Loucy (cell line): ENCODE measurements at regions not wholly inside any gene's neighbourhood (a gene's known extent, or its start where the extent isn't known, plus 50 kb on each side); places are given as distances from the start of the nearest gene placed in this dataset.

Source experiments
- CTCF ChIP-seq: fragments of 200-600 bp; sonication (generic); conservative IDR thresholded peaks from 2 replicates; pipeline ENCODE4 v1.5.1; 2014; ENCODE audit warnings: mild to moderate bottlenecking, antibody characterized with exemption, low read length
- EZH2phosphoT487 ChIP-seq: fragments of 200-600 bp; IDR thresholded peaks from 2 replicates; pipeline ENCODE4 v1.6.1; 2018; ENCODE audit warnings: antibody characterized with exemption, mild to moderate bottlenecking, moderate library complexity, borderline replicate concordance

DNA sequence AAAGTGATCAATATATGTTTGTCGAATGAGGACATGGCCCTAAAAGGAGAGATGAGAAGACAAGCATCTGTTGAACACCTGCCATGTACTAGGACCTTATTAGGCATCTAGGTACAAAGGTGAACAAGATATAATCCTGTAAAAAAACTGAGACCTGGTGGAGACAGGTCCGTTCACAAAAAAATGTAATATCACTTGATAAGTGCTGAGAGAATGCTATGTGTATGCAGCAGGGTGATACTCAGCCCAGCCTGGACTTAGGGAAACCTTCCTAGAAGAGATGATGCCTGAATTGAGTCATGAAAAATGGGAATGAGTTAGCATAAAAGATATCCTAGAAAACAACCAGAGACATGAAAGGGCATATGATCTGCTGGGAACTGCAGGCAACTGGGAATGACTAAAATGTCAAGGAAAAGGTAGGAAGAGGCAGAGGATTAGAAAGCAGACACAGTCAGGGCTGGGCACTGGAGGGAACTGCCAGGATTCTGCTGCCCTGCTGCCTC lies 108.5 kb downstream of the ADRB2 start:
- TF ChIP-seq CTCF (no peak), EZH2phosphoT487 (no peak)
